ENCODE measurements at regions not wholly inside any gene's neighbourhood (a gene's known extent, or its start where the extent isn't known, plus 50 kb on each side); places are given as distances from the start of the nearest gene placed in this dataset.

GRCh38 chr11:15602047-15602446 lies 487.3 kb downstream of the INSC start:
- no peak for TF ChIP-seq CTCF (IDR thresholded peaks at IDR 0.05)
- TF ChIP-seq POLR2A (IDR thresholded peaks at IDR 0.05): no peak
